Spinal cord (tissue), 10 donors: ENCODE measurements at regions not wholly inside any gene's neighbourhood (a gene's known extent, or its start where the extent isn't known, plus 50 kb on each side); places are given as distances from the start of the nearest gene placed in this dataset. TPM values are rescaled to one million over a fixed set of nuclear protein-coding genes. Genes with fewer than 3 reads are reported as not detected.
"Not testable (repeated sequence)": the region's sequence is repeated elsewhere in the genome, so short reads cannot be mapped to it uniquely, and the experiment has no call there.

Experiments
- DNase-seq, 6 donors: peaks; one replicate each; pipeline versions ENCODE4 v3.0.0 to v3.0.0-alpha.2; 2013 to 2015; ENCODE audit warnings: low spot score in 6 of 6, low read depth in 4 of 6
- H3K27ac ChIP-seq: one replicate; pipeline ENCODE4 v1.5.1; 2013; ENCODE audit warnings: low read depth, low read length, control low read depth
- H3K27me3 ChIP-seq: one replicate; pipeline ENCODE4 v1.6.1; 2013; ENCODE audit warnings: low read length; ENCODE audit not compliant: control insufficient read depth, insufficient read depth
- H3K36me3 ChIP-seq: one replicate; pipeline ENCODE4 v1.6.1; 2013; ENCODE audit warnings: low read length; ENCODE audit not compliant: control insufficient read depth, insufficient read depth
- H3K4me1 ChIP-seq: one replicate; pipeline ENCODE4 v1.6.1; 2013; ENCODE audit warnings: low read length; ENCODE audit not compliant: control insufficient read depth, insufficient read depth
- H3K4me3 ChIP-seq: one replicate; pipeline ENCODE4 v1.5.1; 2013; ENCODE audit warnings: low read depth, low read length, control low read depth
- H3K9me3 ChIP-seq: one replicate; pipeline ENCODE4 v1.6.1; 2013; ENCODE audit warnings: low read length; ENCODE audit not compliant: control insufficient read depth, insufficient read depth
- WGBS: methylation state at CpG from one replicate; pipeline ENCODE4 v1.1.5; 2013; ENCODE audit warnings: missing lambda C conversion rate; ENCODE audit not compliant: insufficient coverage; 5-methylcytosine and 5-hydroxymethylcytosine counted together
- small RNA-seq: library from RNA; depleted of rRNA; stranded (forward); fragments of <200 nt; gene quantifications from one replicate; pipeline ENCODE3, GENCODE V24; 2014; ENCODE audit warnings: low replicate concordance
- donor health status: healthy.

DNA sequence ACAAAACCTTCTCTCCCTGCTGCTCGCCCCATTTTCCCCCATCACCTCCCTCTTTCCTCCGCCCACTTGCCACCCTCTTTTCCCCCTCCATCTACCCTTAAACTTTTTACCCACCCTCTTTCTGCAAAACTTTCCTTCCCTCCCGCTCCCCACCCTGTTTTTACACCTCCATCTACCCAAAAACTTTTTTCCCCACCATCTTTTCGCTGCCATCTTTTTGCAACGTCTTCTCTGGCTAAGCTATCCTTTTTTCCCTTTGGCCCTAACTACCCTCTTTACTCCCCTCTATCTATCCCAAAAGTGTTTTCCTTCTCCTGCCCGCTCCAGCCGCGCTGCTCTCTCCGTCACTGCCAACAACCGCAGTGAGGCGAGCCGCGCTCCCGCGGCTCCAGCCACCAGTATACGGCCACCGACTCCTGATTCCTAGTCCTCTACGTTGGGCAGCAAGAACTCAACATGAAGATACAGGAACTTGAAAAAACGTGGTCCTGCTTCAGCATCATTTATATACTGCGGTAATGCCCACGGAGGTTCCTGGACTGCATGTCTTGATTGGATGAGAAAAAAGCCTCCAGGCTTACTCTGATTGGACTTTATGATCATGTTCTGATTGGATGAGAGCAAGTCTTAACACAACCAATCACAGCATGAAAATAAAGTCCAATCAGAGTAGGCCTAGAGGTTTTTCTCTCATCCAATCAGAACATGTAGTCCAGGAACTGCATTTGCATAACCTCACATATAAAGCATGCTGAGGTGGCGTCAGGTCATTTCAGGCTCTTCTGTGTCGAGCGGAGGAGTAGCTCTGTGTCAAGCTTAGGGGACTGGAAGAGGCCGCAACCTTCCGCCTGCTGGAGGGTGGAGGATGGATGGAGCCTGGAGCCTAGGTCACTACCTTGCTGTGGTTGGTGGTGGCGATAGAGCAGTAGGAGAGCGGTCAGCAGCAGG, 79.9 kb upstream of the KCNJ18 start:
- H3K27ac ChIP-seq, H3K4me1 ChIP-seq, H3K27me3 ChIP-seq, H3K9me3 ChIP-seq, H3K36me3 ChIP-seq, DNase-seq, H3K4me3 ChIP-seq: not testable (repeated sequence)
- 74% methylated on average over 23 of the region's 28 CpGs for WGBS

DNA sequence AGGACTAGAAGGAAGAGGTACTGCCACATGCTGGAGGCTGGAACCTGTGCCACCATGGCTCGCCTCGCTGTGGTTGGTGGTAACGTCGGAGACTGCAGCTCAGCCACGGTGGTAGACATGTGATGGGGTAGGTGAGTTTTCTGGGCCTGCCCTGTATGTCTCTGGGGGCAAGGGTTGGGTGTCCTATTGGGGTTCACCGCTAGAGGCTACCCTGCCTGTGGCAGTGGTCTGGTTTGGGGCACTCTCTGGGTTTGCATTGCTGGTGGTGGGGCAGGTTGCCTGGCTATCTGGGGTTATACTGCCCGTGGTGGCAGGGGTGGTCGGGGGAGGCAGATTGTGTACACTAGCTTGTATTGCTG, 79.3 kb upstream of the KCNJ18 start:
- Histone ChIP-seq H3K27me3 (no peaks in the 10 kb centered on the region), H3K9me3 (no peaks in the 10 kb centered on the region), H3K36me3 (no peaks in the 10 kb centered on the region), H3K4me1 (no peaks in the 10 kb centered on the region), H3K27ac (no peak overlapping the region), H3K4me3 (no peak overlapping the region)
- WGBS: 90% methylated on average over 7 of the region's 8 CpGs
- no peak for DNase-seq

DNA sequence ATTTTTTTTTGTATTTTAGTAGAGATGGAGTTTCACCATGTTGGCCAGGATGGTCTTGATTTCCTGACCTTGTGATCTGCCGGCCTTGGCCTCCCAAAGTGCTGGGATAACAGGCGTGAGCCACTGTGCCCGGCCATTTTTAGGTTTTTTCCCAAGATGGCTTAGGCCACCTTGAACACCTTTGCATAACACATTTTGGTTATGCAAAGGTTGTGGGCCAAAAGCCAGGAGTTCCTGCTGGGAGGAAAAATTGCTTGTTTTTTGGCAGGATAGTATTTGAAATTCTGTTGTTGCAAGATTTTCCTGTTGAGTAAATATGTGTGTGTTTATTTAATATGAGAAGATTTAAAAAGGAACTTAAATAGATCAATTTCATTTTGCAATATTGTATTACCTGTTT, 65.3 kb upstream of the KCNJ18 start:
- not testable (repeated sequence) for DNase-seq, H3K27me3 ChIP-seq
- WGBS: 100% methylated on average over 2 of the region's 3 CpGs

More for the DNA sequence above, 65.3 kb upstream of the KCNJ18 start:
- H3K4me3 ChIP-seq, H3K36me3 ChIP-seq, H3K27ac ChIP-seq, H3K9me3 ChIP-seq, H3K4me1 ChIP-seq: not testable (repeated sequence)

Small RNA genes in the stretch of these regions (small RNA-seq; reads per million reads assigned to genes)
- gene AC233702.6 (not detected), gene AC233702.8 (not detected)
